ENCODE measurements at regions not wholly inside any gene's neighbourhood (a gene's known extent, or its start where the extent isn't known, plus 50 kb on each side); places are given as distances from the start of the nearest gene placed in this dataset.
"Not testable (repeated sequence)": the region's sequence is repeated elsewhere in the genome, so short reads cannot be mapped to it uniquely, and the experiment has no call there.

GRCh38 chr4:130922955-130923354 lies 1827.0 kb downstream of the C4orf33 start:
- no peak for DNase-seq

DNA sequence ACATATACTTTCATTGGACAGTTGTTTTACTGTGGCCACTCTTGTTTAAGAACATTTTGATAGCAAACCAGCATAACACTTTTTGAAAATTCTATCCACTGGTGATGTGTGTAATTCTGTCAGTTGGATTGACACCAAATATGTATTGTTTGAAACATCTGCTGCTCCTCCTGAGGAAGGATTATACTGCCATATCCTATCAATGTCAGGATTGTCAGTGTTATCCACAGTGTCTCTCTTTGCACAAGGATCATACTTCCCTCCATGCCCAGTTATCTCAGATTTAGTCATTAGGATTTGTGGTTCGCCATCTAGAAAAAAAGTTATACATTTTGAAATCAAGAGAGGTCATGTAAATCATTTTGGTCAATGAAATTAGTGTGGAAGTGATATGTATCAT lies 1859.6 kb downstream of the C4orf33 start:
- no peak for DNase-seq

GRCh38 chr4:130985371-130985770 lies 1889.4 kb downstream of the C4orf33 start:
- DNase-seq, result no peak

GRCh38 chr4:130995988-130996387 lies 1900.0 kb downstream of the C4orf33 start:
- DNase-seq, result no peak

- DNase-seq, result no peak
Observed at GRCh38 chr4:131001371-131001770, 1905.4 kb downstream of the C4orf33 start.

GRCh38 chr4:131002132-131002531 lies 1906.2 kb downstream of the C4orf33 start:
- no peak for DNase-seq

GRCh38 chr4:131006388-131006787 lies 1910.4 kb downstream of the C4orf33 start:
- DNase-seq, result no peak

DNA sequence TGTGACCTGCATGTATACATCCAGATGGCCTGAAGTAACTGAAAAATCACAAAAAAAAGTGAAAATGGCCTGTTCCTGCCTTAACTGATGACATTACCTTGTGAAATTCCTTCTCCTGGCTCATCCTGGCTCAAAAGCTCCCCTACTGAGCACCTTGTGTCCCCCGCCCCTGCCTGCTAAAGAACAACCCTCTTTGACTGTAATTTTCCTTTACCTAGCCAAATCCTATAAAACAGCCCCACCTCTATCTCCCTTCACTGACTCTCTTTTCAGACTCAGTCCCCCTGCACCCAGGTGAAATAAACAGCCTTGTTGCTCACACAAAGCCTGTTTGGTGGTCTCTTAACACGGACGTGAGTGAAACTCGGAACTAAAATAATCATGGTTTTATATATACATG lies 1916.0 kb downstream of the C4orf33 start:
- DNase-seq, result not testable (repeated sequence)

GRCh38 chr4:131013226-131013625 lies 1917.3 kb downstream of the C4orf33 start:
- no peak for DNase-seq

GRCh38 chr4:131026771-131027170 lies 1930.8 kb downstream of the C4orf33 start:
- DNase-seq, result no peak

GRCh38 chr4:131044368-131044767 lies 1948.4 kb downstream of the C4orf33 start:
- DNase-seq, result no peak

DNA sequence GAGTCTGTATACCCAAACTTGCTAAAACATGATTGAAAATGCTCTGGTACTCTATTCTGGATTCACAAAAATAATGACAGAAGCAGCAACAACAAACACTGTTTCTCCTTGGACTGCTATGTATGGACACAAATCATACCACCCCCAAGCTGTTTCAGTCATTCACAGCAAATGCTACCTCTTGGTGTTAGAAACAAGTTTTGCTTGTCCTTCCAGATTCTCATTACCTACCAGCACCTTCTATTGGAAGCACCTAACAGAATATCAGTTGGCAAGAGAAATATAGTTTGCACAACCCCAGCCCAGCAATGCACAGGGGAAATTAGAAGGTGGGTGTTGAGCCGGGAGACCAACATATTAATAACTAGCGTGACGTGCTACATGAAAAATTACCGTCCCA lies 1950.9 kb downstream of the C4orf33 start:
- DNase-seq, result no peak

DNA sequence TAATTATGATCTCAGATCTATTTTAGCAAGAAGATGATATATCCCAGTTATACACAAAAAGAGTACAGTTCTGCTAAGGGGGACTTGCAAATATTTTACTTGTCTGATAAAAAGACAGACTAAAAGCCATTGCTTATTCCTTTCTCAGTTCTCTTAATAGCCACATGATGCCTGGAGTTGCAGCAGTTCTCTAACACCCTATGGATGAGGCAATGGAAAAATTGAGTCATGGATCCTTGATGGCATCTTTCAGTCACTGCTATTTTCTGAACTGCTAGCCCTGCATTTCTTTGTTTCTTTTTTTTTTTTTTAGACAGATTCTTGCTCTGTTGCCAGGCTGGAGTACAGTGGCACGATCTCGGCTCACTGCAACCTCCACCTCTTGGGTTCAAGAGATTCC lies 1956.7 kb downstream of the C4orf33 start:
- no peak for DNase-seq

GRCh38 chr4:131054489-131055019 lies 1958.6 kb downstream of the C4orf33 start:
- DNase-seq, result no peak

DNA sequence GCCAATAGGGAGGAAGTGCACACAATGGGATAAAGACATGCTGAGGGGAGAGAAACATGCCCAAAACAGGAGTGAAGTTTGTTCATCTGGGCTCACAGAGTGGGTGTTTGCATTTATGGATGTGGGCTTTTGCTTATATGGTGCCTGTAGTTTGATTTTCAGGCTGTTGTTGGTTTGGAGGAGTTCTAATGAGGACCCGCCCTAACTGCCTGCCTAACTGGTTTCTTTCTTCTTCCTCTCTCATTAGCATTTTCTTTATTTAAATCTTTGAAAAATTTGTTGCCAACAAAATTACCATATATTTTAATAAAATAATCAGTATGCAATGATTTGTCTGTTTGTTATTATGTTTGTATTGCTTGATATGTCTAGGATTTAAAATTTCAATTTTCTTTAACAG lies 1965.8 kb downstream of the C4orf33 start:
- DNase-seq, result no peak

DNA sequence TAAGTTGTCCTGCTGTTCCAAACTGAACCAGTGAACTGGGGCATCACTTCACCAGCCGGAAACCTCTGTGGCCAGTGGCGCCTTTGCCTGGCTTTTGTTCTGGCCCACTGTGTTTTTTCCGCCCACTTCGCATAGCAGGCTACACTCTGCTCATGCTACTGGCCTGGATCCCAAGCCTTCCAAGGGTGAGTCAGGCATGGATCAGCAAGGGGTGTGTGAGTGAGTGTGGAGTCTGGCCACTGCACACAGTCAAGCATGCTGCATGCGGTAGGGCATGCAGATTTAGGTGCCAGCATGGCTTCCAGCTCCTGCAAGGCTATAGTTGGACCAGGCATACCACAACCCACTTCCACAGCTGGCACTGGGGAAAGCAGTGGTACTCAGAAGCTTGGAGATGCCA lies 1967.9 kb downstream of the C4orf33 start:
- no peak for DNase-seq

GRCh38 chr4:131081069-131081468 lies 1985.1 kb downstream of the C4orf33 start:
- no peak for DNase-seq

DNA sequence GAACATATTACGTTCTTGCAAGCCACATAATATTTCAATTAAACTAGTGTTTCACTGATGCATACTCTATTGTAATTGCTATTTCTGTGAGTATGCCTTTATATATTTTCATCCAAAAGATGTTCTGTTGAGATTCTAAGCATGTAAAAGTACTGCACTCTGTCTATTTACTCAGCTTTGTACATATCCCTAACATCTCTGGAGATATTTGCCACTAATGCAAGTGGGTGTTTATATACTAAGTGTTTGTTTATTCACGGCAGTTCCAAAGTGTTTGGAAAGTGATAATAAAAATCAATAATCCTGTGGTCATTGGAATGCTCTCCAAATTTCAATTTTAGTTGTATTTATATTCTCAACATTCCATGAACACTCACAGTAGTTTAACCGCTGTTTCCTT lies 1989.0 kb downstream of the C4orf33 start:
- DNase-seq, result no peak

DNA sequence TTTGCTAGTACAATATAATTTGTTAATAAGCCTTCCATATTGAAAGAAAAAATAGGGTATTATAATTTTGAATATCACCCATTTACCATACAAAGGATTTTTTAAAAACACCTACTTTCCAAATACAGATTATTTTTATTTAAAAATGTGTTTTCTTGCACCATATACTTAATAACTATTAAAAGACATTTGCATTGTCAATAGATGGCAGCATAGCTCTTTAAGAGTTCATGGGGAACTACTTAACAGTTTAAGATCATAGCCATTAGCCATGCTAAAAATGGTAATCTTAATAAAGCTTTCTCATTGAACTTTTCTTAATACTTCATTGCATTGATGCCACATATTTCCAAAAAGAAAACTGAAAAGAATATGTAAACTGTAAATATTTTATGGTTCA lies 1995.9 kb downstream of the C4orf33 start:
- no peak for DNase-seq

DNA sequence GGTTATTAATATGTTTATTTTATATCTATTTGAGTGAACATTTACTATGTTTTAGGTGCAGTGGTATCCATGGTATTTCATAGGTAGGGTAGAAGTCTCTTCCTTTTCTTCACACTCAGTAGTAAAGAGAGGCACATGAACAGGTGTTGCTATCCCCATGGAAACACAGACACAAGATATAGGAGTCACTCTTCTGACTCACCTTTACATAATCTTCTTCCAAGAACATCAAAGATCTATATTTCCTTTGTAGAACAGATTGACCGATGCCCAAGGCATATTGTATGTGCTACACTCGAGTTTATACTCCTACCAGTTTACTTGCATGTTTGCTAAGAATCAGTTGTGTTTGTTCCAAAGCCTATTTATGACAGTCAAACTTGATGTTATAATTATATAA lies 1997.4 kb downstream of the C4orf33 start:
- DNase-seq, result no peak

DNA sequence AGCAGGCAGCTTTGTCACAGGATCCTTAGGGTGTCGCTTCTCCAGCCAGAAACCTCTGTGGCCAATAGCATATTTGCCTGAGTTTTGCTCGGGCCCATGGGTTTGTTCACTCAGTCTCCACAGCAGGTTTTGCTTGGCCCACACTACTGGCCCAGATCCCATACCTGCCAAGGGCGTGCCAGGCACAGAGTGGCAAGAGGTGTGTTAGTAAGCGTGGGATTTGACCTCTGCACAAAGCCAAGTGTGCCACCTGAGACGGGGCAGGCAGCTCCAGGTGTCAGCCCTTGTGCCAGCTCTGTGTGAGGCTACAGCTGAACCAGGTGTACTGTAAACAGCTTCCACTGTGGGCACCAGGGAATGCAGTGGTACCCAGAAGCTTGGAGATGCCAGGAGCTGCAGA lies 2003.0 kb downstream of the C4orf33 start:
- no peak for DNase-seq

DNA sequence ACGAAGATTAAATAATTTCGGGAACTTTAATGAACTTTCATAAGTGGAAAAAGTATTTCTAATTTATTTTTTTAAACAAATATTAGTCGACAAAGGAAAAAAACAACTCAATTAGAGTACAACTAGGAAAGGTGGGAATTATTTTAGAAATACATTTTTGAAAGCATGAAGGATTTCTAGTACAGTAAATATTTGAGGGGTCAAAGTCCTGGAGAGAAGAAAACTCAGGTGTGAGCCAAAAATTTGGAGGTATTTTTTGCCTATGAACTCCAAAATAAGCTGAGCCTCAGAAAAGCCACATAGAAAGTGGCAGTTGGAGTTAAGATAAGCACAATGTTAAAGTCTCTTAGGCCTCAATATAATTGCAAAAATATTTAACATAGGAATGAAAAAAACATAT lies 2017.3 kb downstream of the C4orf33 start:
- DNase-seq, result no peak

DNA sequence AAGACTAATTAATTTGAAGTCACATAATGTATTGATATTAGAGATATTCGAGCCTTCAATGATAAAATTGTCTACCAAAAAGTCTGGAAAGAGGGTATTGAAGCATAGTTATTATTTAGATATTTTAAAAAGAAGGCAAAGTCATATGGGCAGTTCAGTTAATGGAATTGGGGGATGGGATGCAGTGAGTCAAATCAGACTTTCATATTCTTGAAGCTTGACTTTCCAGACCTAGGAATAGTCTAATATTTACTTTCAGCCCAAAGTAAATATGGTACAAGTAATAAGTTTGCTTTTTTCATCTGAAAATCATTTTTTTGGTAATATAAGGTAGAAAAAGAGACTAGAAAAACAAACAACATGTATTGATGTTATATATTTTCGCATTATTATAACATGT lies 2017.8 kb downstream of the C4orf33 start:
- DNase-seq, result no peak

DNA sequence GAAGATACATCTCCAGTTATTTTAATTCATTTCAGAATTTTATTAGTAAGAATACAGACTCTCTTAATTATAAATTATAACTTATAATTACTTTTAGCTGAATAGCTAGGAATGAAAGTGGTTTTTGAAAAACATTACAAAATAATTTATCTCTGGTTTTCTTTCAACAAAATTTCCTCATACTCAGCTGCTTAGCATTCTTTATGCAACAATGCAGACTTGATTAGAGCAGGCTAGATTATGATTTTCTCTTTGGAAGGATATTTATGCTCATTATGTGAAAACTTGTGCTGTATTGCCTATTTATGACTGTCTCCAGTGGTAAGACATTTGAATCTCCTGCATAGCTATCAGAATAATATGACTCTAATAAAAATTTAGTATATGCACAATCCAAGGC lies 2023.7 kb downstream of the C4orf33 start:
- no peak for DNase-seq

DNA sequence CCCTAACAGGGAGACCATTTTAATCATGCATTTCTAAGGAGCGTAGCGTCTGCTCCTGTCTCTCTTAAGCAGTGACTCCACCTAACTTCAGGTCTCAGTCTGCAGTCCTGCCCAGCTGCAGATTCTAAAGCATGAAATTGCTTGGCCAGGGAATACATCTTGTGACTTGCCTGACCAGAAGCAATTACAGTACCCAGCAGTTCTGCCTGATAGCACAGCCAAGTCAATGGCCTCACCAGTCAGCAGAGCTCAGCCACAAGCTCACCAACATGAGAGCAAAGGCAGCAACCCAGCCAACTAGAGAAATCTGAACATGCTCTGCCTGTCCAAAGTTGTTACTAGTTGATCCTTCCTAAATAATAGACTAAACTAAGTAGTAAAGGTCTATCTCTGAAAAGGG lies 2011.9 kb upstream of the PCDH10 start:
- no peak for DNase-seq

GRCh38 chr4:131159261-131159660 lies 1989.8 kb upstream of the PCDH10 start:
- no peak for DNase-seq
